GM19351 (cell line): ENCODE measurements at regions not wholly inside any gene's neighbourhood (a gene's known extent, or its start where the extent isn't known, plus 50 kb on each side); places are given as distances from the start of the nearest gene placed in this dataset.
A peak's percentile ranks its signal among the peaks of the same experiment; 100 is the strongest.

ENCODE experiments used
- ATAC-seq: cut with Tn5 transposase; IDR thresholded peaks from one replicate; pipeline ENCODE4 v1.9.1; 2021; ENCODE audit warnings: mild to moderate bottlenecking, moderate library complexity; ENCODE audit not compliant: unreplicated experiment

DNA sequence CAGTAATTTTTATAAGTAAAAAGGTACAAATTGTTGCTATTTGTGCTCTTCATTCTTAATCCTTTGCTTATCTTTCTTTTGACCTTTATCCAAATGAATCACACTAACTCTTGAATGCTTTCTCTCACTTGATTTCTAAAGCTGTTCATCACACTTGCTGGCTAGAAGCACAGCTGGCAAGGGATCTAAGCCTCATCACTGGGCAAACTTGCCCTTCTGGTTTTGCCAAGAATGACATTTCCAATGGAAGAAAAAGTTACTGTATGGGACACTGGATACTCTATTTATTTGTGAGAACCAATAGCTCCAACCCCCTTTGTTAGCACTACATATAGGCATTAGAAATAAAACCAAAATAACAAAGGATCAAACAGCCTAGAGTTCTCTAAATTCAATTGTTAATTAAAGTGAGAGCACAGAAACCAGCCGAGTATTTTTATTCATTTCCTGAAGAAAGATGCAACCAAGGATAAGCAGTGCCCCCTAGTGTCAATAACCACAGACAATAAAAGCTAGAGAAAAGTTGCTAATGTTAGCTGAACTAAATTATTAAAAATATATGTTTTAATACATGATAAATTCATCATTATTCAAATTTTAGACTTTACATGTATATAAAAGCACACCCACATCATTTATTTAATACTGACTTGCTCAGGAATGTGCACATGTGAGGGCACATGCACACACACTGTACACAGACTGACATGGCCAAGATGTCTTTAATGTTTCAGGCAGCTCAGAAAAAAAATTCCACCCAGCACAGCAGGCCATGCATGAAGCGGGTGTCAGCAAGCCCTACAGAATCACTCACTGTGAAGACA lies 59.8 kb upstream of the POU5F2 start:
- ATAC-seq = peak; percentile 66

DNA sequence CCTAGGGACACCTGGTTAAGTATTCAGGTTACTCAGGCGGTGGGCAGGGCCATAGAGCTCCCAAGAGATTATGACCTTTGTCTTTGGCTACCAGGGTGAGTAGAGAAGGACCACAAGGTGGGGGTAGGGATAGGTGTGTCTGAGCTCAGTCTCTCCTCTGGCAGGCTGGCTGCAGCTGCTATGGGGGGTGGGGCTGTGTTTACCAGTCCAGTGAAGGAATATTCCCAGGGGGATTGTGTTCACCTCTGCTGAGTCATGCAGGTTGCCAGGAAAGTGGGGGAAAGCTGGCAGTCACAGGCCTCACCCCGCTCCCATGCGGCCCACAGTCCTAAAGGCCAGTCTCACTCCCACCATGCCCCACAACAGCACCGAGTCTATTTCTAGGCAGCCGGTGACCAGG lies 53.6 kb upstream of the POU5F2 start:
- no peak for ATAC-seq

DNA sequence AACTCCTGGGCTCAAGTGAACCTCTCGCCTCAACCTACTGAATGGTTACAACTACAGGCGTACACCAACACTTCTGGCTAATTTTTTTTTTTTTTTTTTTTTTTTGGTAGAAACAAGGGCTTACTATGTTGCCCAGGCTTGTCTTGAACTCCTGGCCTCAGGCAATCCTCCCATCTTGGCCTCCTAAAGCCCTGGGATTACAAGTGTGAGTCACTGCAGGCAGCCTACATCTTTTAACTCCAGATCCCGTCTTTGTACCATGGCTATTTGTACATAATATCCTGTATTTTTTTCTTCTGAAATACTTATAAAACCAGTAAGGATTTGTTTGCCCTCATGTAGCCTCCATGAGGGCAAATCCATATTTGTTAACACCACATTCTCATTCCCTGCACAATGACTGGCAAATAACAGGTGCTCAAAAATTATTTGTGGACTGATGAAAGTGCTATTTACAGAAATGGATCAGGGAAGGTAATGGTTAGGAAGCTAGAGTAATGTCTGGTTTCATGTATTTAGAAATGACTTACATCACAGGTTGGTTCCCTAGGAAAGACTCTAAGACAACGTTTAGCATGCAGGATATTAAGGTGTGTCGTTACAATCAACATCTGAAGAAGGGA lies 51.9 kb upstream of the POU5F2 start:
- no peak for ATAC-seq

DNA sequence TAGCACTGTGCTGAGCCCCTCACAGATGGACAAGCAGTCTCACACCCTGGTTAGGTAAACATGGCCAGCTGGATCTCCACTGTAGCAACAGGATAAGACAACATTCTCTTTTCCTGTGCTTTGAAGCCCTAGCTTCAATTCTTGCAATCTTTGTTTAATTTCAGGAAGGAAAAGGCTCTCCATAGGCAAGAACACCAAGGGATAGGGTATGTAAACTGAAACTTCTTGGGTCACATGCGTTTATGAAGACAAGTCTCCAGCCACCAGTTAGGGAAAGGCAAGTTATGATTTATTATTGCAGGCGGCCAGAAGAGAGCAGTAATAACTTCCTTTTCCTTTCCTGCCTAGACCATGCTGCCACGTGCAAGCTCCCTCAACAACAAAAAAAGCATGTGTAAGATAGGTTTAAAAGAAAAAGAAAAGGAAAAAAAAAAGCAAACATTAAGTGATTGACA lies 50.1 kb upstream of the POU5F2 start:
- ATAC-seq = no peak
